NCI-H1694 (cell line): ENCODE measurements at regions not wholly inside any gene's neighbourhood (a gene's known extent, or its start where the extent isn't known, plus 50 kb on each side); places are given as distances from the start of the nearest gene placed in this dataset.

Source experiments
- DNase-seq: peaks from one replicate; lab custom pipeline; 2025; lab: John Stamatoyannopoulos, UW

DNA sequence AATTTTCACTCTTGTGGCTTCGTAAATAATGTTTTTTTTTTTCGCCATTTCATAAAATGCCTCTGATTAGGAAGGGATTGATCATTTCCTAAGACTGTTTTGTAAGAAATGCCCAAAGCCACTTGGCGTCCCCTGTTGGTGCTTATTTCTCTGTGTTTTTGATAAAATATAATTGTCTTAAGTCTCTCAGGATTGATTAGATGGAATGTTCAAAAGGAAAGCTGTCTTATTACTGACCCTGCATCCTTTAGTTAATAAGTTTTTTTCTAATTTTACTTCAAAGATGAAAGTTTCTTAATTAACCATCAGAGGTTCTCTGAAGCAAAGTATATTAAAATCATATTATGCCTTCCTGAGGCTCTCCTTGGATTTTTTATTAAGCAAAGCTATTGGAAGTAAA, 624.3 kb upstream of the TENM4 start:
- DNase-seq = no peak

DNA sequence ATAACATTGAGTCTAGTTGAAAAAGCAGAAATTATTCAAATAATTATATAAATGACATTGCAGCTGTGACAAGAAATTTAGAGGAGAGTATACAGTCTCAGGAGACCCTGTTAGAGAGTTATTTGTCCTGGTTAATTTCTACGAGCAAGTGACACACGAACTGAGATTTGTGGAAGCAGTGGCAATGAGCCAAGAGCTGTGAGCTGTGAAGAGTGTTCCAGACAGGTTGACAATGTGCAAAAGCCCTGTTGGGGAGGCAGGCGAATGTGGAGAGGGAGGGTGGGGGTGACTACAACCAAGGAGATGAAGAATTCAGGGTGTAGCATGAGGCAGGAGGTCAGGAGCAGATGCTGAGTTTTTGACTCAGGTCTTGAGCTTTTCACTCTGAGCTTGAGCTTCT, 620.2 kb upstream of the TENM4 start:
- no peak for DNase-seq

DNA sequence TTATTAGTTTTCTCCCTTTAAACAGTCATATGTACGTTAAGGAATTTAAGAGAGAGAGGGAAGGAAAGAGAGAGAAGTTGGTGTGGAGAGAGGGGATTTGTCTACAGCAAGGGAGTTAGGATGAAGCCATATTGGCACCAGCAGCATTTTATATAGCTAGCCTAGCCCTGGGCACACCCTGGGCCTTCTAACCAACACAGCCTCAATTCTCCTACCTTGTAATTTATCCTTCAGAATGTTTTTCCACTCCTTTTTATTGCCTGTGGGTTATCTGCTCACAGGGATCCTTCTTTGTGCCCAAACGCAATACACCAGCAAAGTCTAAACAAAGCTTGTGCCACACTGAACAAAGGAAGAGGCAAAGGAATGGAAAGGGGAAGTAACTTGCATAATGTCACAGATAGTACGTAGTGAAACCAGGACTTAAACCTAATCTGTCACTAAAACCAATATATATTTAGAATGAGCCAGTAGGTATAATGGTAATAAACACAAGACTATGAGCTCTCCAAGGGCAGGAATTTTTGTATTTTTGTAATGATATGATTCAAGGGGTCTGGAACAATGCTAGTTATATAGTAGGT, 613.8 kb upstream of the TENM4 start:
- DNase-seq = no peak

- no peak for DNase-seq
These were observed 607.7 kb upstream of the TENM4 start for GRCh38 chr11:80048513-80048912.

GRCh38 chr11:80041136-80042000, 600.5 kb upstream of the TENM4 start:
- DNase-seq = no peak

GRCh38 chr11:80034801-80035200, 594.0 kb upstream of the TENM4 start:
- no peak for DNase-seq

- DNase-seq = no peak
These were observed 590.3 kb upstream of the TENM4 start for GRCh38 chr11:80031014-80031600.

GRCh38 chr11:80028998-80029397, 588.2 kb upstream of the TENM4 start:
- no peak for DNase-seq

DNA sequence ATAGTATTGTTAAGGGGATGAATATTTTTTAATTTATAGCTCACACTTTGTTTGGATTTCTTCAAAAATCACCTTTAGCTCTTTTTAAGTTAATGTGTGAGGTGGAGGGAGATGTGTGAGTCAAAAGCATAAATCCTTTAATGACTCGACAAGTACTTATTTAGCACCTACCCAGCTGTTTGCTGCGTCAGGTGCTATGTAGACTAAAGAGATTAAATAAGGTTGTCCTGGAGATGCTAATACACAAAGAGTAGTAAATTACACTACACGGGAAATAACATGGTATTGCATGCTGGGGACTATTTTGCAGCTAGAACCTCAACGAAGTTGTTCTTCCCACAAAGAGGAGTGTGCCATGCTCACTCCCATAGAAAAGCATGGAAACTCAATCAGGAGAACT, 583.3 kb upstream of the TENM4 start:
- DNase-seq = no peak

DNA sequence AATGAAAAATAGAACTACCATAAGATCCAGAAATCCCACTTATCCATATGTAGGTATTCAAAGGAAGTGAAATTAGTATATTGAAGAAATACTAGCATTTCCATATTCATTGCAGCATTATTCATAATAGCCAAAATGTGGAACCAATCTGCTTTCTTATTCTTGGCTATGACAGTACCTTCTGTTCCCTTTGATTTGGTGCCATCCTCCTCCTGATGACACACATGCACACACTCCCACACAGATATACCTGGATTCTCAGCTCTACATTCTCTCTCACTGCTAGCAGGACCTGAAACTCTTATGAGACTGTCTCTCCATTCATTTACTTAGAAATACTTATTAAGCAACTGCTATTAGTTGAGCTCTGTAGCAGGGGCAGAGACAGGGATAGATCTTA, 582.6 kb upstream of the TENM4 start:
- DNase-seq = no peak

DNA sequence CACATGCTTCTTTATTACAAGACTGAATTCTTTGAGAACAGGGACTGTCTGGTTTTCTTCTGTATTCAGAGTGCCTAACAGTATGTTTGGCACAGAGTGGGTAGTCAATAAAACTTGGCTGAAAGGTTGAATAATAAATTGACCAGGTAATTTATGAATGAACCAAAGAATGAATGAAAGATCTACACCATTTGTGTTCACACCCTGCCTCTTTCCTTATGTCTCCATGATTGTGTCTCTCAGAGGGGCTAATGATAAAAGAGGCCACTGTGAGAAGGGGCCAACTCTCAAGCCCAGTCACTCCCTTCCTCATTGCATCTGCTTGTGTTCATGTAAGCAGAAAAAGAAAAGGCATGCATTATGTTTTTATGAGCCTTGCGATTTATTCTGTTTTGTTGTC, 569.7 kb upstream of the TENM4 start:
- DNase-seq = no peak

DNA sequence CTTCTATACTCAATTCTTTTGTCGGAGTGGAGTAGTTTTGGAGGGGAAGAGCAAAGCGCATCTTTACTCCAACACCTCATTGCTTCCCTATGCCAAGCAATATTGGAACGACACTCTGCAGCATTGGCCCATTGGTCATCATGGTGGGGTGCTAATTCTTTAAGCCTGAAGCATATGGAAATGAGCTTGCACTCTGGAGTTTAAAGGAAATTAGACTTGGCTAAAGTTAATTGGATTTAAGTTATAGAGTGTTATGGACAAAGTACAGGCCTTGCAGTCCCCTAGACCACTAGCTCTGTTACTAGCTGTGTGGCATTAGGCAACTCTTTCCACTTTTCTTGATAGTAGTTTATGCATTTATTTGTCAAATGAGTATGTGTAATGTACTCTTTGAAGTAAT, 568.3 kb upstream of the TENM4 start:
- no peak for DNase-seq

- DNase-seq = no peak
These were observed 566.8 kb upstream of the TENM4 start for GRCh38 chr11:80007616-80008015.

DNA sequence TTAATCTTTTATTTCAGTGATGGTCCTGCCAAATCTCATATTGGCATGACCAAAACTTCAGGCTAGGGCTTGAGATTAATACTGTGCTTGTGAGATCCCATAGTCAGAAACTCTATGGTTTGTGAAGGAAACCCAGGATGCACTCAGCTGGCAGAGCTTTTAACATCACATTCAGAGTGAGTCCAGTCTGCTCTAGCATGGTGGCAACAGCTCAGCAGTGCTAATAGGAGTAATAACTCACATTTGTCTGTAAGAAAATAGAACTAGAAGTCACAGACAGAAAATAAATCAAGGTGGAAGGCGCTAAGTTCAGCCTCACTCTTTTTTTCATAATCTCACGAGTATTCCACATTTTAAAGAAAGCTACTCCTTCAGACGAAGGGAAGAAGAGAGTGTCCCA, 549.3 kb upstream of the TENM4 start:
- no peak for DNase-seq

GRCh38 chr11:79982185-79982584, 541.4 kb upstream of the TENM4 start:
- DNase-seq = no peak

DNA sequence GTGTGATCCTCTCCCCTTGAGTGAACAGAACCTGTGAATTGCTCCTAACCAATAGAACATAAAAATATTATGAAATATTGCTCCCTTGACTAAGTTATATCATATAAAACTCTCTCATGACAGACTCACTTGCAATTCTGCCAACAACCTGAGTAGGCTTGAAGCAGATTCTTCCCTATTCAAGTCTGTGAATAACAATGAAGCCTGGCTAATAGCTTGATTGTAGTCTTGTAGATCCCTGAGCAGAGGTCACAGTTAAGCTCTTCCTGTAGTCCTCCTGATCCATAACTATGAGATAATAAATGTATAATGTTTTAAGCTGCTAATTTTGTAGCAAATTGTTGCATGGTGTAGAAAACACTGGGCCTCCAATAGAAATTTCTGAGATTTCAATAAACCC, 540.1 kb upstream of the TENM4 start:
- no peak for DNase-seq

DNA sequence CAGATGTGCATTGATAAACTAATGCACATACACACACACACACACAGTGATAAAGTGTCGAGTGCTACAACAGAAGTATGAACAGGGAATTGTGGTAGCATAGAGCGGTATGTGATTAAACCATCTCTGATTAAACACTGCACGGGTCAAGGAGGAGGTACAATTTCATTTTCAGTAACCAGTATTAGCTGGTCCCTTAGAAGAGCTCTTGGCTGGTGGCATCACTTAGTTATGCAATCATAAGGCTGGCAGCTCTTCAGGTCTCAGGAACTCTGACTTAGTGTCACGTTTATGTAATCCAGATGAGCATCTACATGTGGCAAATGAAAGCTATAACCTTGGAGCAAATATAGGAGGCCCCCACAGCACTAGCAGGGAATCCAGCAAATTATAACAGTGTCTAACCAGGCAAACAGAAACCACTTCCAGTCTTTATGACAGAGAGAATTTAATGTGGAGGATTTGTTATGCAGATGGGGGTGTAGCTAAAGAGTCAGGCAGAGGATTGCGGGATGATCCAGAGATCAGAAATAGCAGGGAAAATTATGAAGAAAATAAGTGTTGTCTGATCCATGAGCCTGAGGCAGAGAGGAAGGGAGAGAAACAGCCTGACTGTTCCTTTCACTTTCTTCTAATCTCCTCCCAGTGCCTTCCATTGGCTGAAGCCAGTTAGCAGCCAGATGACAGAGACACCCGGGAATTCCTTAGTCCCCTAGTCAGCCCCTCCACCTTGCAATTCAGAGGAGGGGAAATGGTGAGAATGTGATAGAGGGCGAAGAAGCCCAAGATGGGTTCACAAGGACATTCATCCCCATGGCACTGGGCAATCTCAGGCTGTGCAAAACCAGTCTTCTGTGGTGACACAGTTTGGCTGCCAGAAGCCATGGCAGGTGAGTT, 533.1 kb upstream of the TENM4 start:
- DNase-seq = no peak

- DNase-seq = no peak
These were observed 530.4 kb upstream of the TENM4 start for GRCh38 chr11:79971255-79971654.

DNA sequence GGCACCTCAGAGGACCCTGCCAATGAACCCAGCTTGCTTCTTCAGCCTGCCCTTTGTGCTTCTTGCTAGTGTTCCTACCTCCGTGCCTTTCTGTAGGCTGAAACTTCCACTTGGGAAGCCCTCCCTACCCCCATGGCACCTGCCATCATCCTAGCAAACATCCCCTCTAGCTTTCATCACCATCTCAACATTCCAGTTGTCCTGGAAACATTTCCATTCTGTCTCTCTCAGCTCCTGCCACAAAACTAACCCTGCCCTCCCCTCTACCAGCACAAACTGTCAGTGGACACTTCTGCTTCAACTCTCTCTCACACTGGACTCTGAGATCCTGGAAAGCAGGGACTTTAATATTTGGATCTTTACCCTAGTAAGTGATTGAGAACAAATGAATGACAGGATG, 525.8 kb upstream of the TENM4 start:
- DNase-seq = no peak

GRCh38 chr11:79963856-79964645, 523.2 kb upstream of the TENM4 start:
- DNase-seq = no peak

GRCh38 chr11:79960461-79960860, 519.6 kb upstream of the TENM4 start:
- DNase-seq = no peak

GRCh38 chr11:79959318-79959717, 518.5 kb upstream of the TENM4 start:
- no peak for DNase-seq
